Mammary epithelial cell (primary cell): ENCODE measurements at regions not wholly inside any gene's neighbourhood (a gene's known extent, or its start where the extent isn't known, plus 50 kb on each side); places are given as distances from the start of the nearest gene placed in this dataset.

Experiments
- CTCF ChIP-seq, 2 donors: IDR thresholded peaks in 1 of 2; conservative IDR thresholded peaks in 1 of 2; 2 replicates each; pipeline ENCODE4 v1.5.1; 2011 to 2012; ENCODE audit warnings: inconsistent platforms in 2 of 2, low read length in 2 of 2, mild to moderate bottlenecking in 2 of 2, control low read depth in 1 of 2, low read depth in 1 of 2; ENCODE audit not compliant: insufficient read depth in 1 of 2; ENCODE audit errors: extremely low read depth in 1 of 2
- EZH2 ChIP-seq: IDR thresholded peaks from 2 replicates; pipeline ENCODE4 v1.6.1; 2012; ENCODE audit warnings: low read length, inconsistent platforms, borderline replicate concordance

GRCh38 chr3:30535525-30535924, 70.9 kb upstream of the TGFBR2 start:
- TF ChIP-seq EZH2: no peak
- TF ChIP-seq CTCF (conservative IDR thresholded peaks at IDR 0.05 in 1 of 2, IDR thresholded peaks at IDR 0.05 in 1 of 2; ENCODE audit: extremely low read depth in 1 of 2, insufficient read depth in 1 of 2, low read depth in 1 of 2, low read length in 2 of 2): no peak
